ENCODE measurements at regions not wholly inside any gene's neighbourhood (a gene's known extent, or its start where the extent isn't known, plus 50 kb on each side); places are given as distances from the start of the nearest gene placed in this dataset.

GRCh38 chr16:86946981-86947380, 368.6 kb downstream of the FOXL1 start:
- TF ChIP-seq ZNF140 (tag by site-specific recombination; IDR thresholded peaks at IDR 0.05): no peak
- no peak for TF ChIP-seq INSM2 (tag by site-specific recombination; IDR thresholded peaks at IDR 0.05)
- TF ChIP-seq CTCF (tag by site-specific recombination; IDR thresholded peaks at IDR 0.05): no peak
- TF ChIP-seq, protein P1, sequence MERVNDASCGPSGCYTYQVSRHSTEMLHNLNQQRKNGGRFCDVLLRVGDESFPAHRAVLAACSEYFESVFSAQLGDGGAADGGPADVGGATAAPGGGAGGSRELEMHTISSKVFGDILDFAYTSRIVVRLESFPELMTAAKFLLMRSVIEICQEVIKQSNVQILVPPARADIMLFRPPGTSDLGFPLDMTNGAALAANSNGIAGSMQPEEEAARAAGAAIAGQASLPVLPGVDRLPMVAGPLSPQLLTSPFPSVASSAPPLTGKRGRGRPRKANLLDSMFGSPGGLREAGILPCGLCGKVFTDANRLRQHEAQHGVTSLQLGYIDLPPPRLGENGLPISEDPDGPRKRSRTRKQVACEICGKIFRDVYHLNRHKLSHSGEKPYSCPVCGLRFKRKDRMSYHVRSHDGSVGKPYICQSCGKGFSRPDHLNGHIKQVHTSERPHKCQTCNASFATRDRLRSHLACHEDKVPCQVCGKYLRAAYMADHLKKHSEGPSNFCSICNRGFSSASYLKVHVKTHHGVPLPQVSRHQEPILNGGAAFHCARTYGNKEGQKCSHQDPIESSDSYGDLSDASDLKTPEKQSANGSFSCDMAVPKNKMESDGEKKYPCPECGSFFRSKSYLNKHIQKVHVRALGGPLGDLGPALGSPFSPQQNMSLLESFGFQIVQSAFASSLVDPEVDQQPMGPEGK (tag by site-specific recombination; IDR thresholded peaks at IDR 0.05): no peak
- no peak for TF ChIP-seq TCF7L2 (IDR thresholded peaks at IDR 0.05; ENCODE audit: borderline replicate concordance, low read depth, low read length)
- no peak for TF ChIP-seq ZNF121 (tag by site-specific recombination; IDR thresholded peaks at IDR 0.05)
- TF ChIP-seq ZNF530 (tag by site-specific recombination; IDR thresholded peaks at IDR 0.05; ENCODE audit: low read depth): no peak
- TF ChIP-seq BCL11A (tag by site-specific recombination; IDR thresholded peaks at IDR 0.05; ENCODE audit: low read depth): no peak
- TF ChIP-seq SCRT1 (tag by site-specific recombination; IDR thresholded peaks at IDR 0.05; ENCODE audit: borderline replicate concordance): no peak
- no peak for TF ChIP-seq ZNF600 (tag by site-specific recombination; IDR thresholded peaks at IDR 0.05)
